Smooth muscle cell (in vitro differentiated cells): ENCODE measurements at regions not wholly inside any gene's neighbourhood (a gene's known extent, or its start where the extent isn't known, plus 50 kb on each side); places are given as distances from the start of the nearest gene placed in this dataset.

ENCODE experiments used
- DNase-seq: peaks from one replicate; lab custom pipeline; 2025; ENCODE audit not compliant: unreplicated experiment; lab: John Stamatoyannopoulos, UW
- H2AFZ ChIP-seq: fragments of 200-600 bp; sonication (generic); 2 replicates; pipeline ENCODE4 v1.6.0; 2016; ENCODE audit warnings: antibody characterized with exemption, low read depth, mild to moderate bottlenecking
- H3F3A ChIP-seq: fragments of 200-600 bp; sonication (generic); 2 replicates; pipeline ENCODE4 v1.6.0; 2017; ENCODE audit warnings: antibody characterized with exemption, low read depth
- H3K27ac ChIP-seq: fragments of 200-600 bp; sonication (generic); 2 replicates; pipeline ENCODE4 v1.5.1; 2016; ENCODE audit warnings: low read depth, mild to moderate bottlenecking
- H3K27me3 ChIP-seq: fragments of 200-600 bp; sonication (generic); 2 replicates; pipeline ENCODE4 v1.6.1; 2016; ENCODE audit warnings: low read depth, mild to moderate bottlenecking
- H3K36me3 ChIP-seq: fragments of 200-600 bp; sonication (generic); 2 replicates; pipeline ENCODE4 v1.5.1; 2016; ENCODE audit warnings: low read depth
- H3K4me1 ChIP-seq: fragments of 200-600 bp; sonication (generic); 2 replicates; pipeline ENCODE4 v1.5.1; 2016; ENCODE audit warnings: low read depth
- H3K4me2 ChIP-seq: fragments of 200-600 bp; sonication (generic); 2 replicates; pipeline ENCODE4 v1.6.0; 2016; ENCODE audit warnings: mild to moderate bottlenecking
- H3K4me3 ChIP-seq: fragments of 200-600 bp; sonication (generic); 2 replicates; pipeline ENCODE4 v1.5.1; 2016; ENCODE audit warnings: mild to moderate bottlenecking
- H3K79me2 ChIP-seq: fragments of 200-600 bp; sonication (generic); 2 replicates; pipeline ENCODE4 v1.6.0; 2016; ENCODE audit warnings: low read depth, mild to moderate bottlenecking
- H3K9ac ChIP-seq: fragments of 200-600 bp; sonication (generic); 2 replicates; pipeline ENCODE4 v1.6.0; 2016; ENCODE audit warnings: low read depth
- H3K9me3 ChIP-seq: fragments of 200-600 bp; sonication (generic); replicated peaks from 2 replicates; pipeline ENCODE4 v1.5.1; 2016; ENCODE audit warnings: low read depth
- H4K20me1 ChIP-seq: fragments of 200-600 bp; sonication (generic); 2 replicates; pipeline ENCODE4 v1.6.0; 2016; ENCODE audit warnings: low read depth
- CTCF ChIP-seq: fragments of 200-600 bp; sonication (generic); IDR thresholded peaks from 2 replicates; pipeline ENCODE4 v1.5.1; 2017; ENCODE audit warnings: borderline replicate concordance, mild to moderate bottlenecking, antibody characterized with exemption; ENCODE audit not compliant: insufficient read depth, poor library complexity, severe bottlenecking
- WGBS: methylation state at CpG from one replicate; pipeline ENCODE4 v1.1.7; 2016; ENCODE audit warnings: low lambda C conversion rate; 5-methylcytosine and 5-hydroxymethylcytosine counted together

GRCh38 chr21:27683292-27683691 is 716.4 kb upstream of the ADAMTS5 start:
- no peak overlapping the region for H3K4me3 ChIP-seq
- no peaks in the 10 kb centered on the region for H3K4me1 ChIP-seq
- no peak for TF ChIP-seq CTCF
- no peak for DNase-seq
- H4K20me1 ChIP-seq, result no peaks in the 10 kb centered on the region
- peaks cover 2% of the 10 kb centered on the region for H3K36me3 ChIP-seq
- no peaks in the 10 kb centered on the region for H3K79me2 ChIP-seq
- 97% methylated on average over 2 of the region's 2 CpGs for WGBS
- H2AFZ ChIP-seq, result no peak overlapping the region
- H3K27me3 ChIP-seq, result no peaks in the 10 kb centered on the region
- no peak overlapping the region for H3K9ac ChIP-seq
- H3K27ac ChIP-seq, result no peak overlapping the region
- H3F3A ChIP-seq, result no peaks in the 10 kb centered on the region
- H3K9me3 ChIP-seq, result no peaks in the 10 kb centered on the region
- H3K4me2 ChIP-seq, result no peak overlapping the region

GRCh38 chr21:27681841-27682240 is 715.0 kb upstream of the ADAMTS5 start:
- DNase-seq, result no peak
- no peaks in the 10 kb centered on the region for H3F3A ChIP-seq
- H3K36me3 ChIP-seq, result no peaks in the 10 kb centered on the region
- TF ChIP-seq CTCF, result no peak
- H4K20me1 ChIP-seq, result no peaks in the 10 kb centered on the region
- H3K4me2 ChIP-seq, result no peak overlapping the region
- no peak overlapping the region for H3K4me3 ChIP-seq
- no peaks in the 10 kb centered on the region for H3K79me2 ChIP-seq
- no peaks in the 10 kb centered on the region for H3K27me3 ChIP-seq
- H3K27ac ChIP-seq, result no peak overlapping the region
- H3K9ac ChIP-seq, result no peak overlapping the region
- 69% methylated on average over 2 of the region's 2 CpGs for WGBS
- no peaks in the 10 kb centered on the region for H3K4me1 ChIP-seq
- peak overlapping the region; percentile 25 for H2AFZ ChIP-seq
- no peaks in the 10 kb centered on the region for H3K9me3 ChIP-seq

GRCh38 chr21:27681038-27681437 is 714.1 kb upstream of the ADAMTS5 start:
- no peaks in the 10 kb centered on the region for H3F3A ChIP-seq
- H3K4me3 ChIP-seq, result no peak overlapping the region
- DNase-seq, result no peak
- H3K4me2 ChIP-seq, result no peak overlapping the region
- no peaks in the 10 kb centered on the region for H3K4me1 ChIP-seq
- H3K9me3 ChIP-seq, result no peaks in the 10 kb centered on the region
- H3K27ac ChIP-seq, result no peak overlapping the region
- no peaks in the 10 kb centered on the region for H4K20me1 ChIP-seq
- no peaks in the 10 kb centered on the region for H3K36me3 ChIP-seq
- no peak for TF ChIP-seq CTCF
- no peaks in the 10 kb centered on the region for H3K27me3 ChIP-seq
- H2AFZ ChIP-seq, result no peak overlapping the region
- no peaks in the 10 kb centered on the region for H3K79me2 ChIP-seq
- H3K9ac ChIP-seq, result no peak overlapping the region

- Histone ChIP-seq H3K4me1 (no peaks in the 10 kb centered on the region), H3K27me3 (no peaks in the 10 kb centered on the region), H3K9ac (no peak overlapping the region), H3F3A (peaks cover 2% of the 10 kb centered on the region), H3K9me3 (no peaks in the 10 kb centered on the region), H3K36me3 (no peaks in the 10 kb centered on the region), H3K79me2 (no peaks in the 10 kb centered on the region), H3K4me3 (no peak overlapping the region), H3K4me2 (no peak overlapping the region), H2AFZ (no peak overlapping the region), H4K20me1 (no peaks in the 10 kb centered on the region), H3K27ac (no peak overlapping the region)
- no peak for DNase-seq
- no peak for TF ChIP-seq CTCF
These were observed 713.3 kb upstream of the ADAMTS5 start for GRCh38 chr21:27680181-27680580.
